Activated CD4-positive, alpha-beta T cell treated with anti-CD3 and anti-CD28 coated beads for 36 hours (primary cell): ENCODE measurements at regions not wholly inside any gene's neighbourhood (a gene's known extent, or its start where the extent isn't known, plus 50 kb on each side); places are given as distances from the start of the nearest gene placed in this dataset.

ENCODE experiments used
- ATAC-seq: fragments of 200-7000 bp; cut with Tn5 transposase; one replicate; pipeline ENCODE4 v1.10.0; 2021; ENCODE audit warnings: mild to moderate bottlenecking, moderate library complexity
- CTCF ChIA-PET: fragments of 350-600 bp; sonication (Branson Sonifier 250); formaldehyde crosslinking; loops from one replicate; lab custom pipeline; 2021; ENCODE audit warnings: antibody characterized with exemption; lab: Charles Lee
- POLR2A ChIA-PET: fragments of 350-600 bp; sonication (Branson Sonifier 250); formaldehyde crosslinking; loops from one replicate; lab custom pipeline; 2021; ENCODE audit warnings: antibody characterized with exemption, inconsistent platforms; lab: Charles Lee
- DNase-seq: peaks from one replicate; pipeline ENCODE4 v3.0.0-alpha.2; 2020
- H3K27ac Mint-ChIP-seq: one replicate; pipeline ENCODE4 v1.8.0; 2021; ENCODE audit warnings: mixed read lengths
- H3K27me3 Mint-ChIP-seq: one replicate; pipeline ENCODE4 v1.8.0; 2021; ENCODE audit warnings: mixed read lengths
- H3K36me3 Mint-ChIP-seq: one replicate; pipeline ENCODE4 v1.8.0; 2021; ENCODE audit warnings: low read depth, mixed read lengths
- H3K4me1 Mint-ChIP-seq: one replicate; pipeline ENCODE4 v1.8.0; 2021; ENCODE audit warnings: mixed read lengths
- H3K4me3 Mint-ChIP-seq: one replicate; pipeline ENCODE4 v1.8.0; 2021; ENCODE audit warnings: mild to moderate bottlenecking, moderate library complexity, mixed read lengths
- H3K9me3 Mint-ChIP-seq: one replicate; pipeline ENCODE4 v1.8.0; 2021; ENCODE audit warnings: low read depth, mixed read lengths
- intact Hi-C, 2 experiments: fragments of 100-400 bp; cut with DNase I in 1 of 2; cut with micrococcal nuclease in 1 of 2; formaldehyde crosslinking; loops; one replicate each; pipeline versions ENCODE4 v1.14.2 to v1.15.1; 2022 to 2024; cut with DNase I, micrococcal nuclease

DNA sequence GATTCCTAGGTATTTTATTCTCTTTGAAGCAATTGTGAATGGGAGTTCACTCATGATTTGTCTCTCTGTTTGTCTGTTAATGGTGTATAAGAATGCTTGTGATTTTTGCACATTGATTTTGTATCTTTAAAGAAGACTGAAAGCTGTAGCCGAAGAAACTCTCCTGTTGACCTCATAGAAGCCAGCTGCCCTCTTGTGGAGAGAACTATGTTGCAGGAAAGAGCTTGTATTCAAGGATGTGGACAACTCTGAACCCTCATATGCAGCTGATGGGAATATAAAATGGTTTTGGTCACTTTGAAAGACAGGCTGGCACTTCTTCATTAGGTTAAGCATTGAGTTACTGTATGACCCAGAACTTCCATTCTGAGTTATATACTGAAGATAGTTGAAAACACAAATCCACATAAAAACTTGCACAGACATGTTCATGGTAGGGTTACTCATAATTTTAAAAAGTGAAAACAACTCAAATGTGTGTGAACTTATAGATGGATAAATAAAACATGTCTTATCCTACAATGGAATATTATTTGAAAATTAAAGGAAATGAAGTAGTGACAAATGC lies 65.8 kb upstream of the SLITRK6 start:
- no peaks in the 10 kb centered on the region for H3K36me3 Mint-ChIP-seq
- intact Hi-C loops = no loop called here
- CTCF ChIA-PET = no interaction called here
- no peak overlapping the region for H3K4me3 Mint-ChIP-seq
- POLR2A ChIA-PET = no interaction called here
- no peaks in the 10 kb centered on the region for H3K27me3 Mint-ChIP-seq
- H3K9me3 Mint-ChIP-seq = peaks cover 2% of the 10 kb centered on the region
- ATAC-seq (no peak), DNase-seq (no peak)
- no peaks in the 10 kb centered on the region for H3K4me1 Mint-ChIP-seq
- H3K27ac Mint-ChIP-seq = no peak overlapping the region

DNA sequence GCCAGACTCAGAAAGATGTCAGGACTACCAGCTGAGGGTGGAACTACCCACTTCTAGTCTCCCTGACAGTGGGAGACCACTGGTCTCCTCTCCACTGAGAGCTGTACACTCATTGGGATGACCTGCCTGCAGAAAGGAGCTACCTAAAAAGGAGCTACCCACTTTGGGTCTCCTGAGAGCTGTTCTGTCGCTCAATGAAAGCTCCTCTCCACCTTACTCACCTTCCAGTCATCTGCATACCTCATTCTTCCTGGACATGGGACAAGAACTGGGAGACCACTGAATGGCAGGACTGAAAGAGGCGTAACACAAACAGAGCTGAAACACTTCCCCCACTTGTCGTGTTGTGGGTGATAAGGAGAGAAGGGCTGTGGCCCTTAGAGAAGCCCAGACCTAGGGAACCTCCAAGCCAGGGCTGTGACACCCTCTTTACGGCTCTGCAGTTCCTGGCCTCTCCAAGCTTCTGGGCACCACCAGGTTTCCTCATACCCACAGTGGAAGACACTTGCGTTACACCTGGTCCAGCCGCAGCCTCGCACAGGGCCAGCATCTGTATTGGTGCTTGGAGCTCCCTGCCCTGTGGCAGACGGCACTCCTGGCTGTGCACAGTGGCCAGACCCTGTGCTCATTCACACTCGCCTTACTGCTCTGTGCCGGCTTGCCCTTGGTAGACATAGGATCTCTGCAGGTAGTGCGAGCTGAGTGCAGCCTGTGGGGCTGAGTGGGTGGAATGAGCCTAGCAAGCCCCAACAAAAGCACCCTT lies 54.9 kb upstream of the SLITRK6 start:
- no peaks in the 10 kb centered on the region for H3K36me3 Mint-ChIP-seq
- H3K27ac Mint-ChIP-seq = no peak overlapping the region
- intact Hi-C loops = no loop called here
- POLR2A ChIA-PET = no interaction called here
- no peak for ATAC-seq
- no peak overlapping the region for H3K4me3 Mint-ChIP-seq
- H3K9me3 Mint-ChIP-seq = peaks cover 13% of the 10 kb centered on the region
- CTCF ChIA-PET = no interaction called here
- H3K4me1 Mint-ChIP-seq = no peaks in the 10 kb centered on the region
- no peak for DNase-seq
- no peaks in the 10 kb centered on the region for H3K27me3 Mint-ChIP-seq

DNA sequence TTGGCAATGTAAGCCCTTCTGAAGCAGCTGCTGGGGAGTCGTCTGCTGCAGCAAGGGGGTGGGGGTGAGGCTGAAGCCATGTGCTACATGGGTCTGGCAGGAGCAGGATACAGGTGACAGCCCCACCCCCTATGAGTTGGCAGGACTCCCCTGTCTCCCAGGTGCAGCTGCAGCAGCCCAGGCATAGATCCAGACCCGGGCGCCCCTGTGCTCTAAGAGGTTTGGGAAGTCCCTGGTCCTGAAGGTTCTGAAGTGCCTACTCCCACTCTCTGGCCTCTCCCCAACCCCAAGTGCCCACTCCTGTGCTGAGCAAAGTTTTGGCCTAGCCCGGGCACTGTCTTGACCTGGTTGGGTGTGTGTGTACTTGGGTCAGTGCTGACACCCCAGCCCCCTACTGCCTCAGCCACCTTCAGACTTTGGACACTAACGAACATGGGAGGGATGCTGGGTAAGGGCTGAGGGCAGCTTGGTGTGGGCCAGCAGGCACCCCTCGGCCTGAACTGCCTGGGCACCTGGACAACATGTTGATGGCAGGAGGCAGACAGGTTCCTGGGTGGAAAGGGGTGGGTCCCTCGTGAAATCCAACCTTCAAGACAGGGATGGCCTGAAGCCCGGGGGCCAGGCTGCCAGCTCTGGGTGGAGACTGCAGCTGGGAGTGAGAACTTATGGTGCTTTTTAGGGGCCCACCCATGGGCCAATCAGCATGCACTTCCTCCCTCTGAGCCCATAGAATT lies 54.1 kb upstream of the SLITRK6 start:
- Mint-ChIP-seq H3K27me3 (no peaks in the 10 kb centered on the region), H3K4me3 (no peak overlapping the region), H3K36me3 (no peaks in the 10 kb centered on the region), H3K27ac (no peak overlapping the region), H3K9me3 (peaks cover 14% of the 10 kb centered on the region), H3K4me1 (no peaks in the 10 kb centered on the region)
- intact Hi-C loops = no loop called here
- ATAC-seq (no peak), DNase-seq (no peak)
- CTCF ChIA-PET = no interaction called here
- POLR2A ChIA-PET = no interaction called here
